ENCODE measurements at regions not wholly inside any gene's neighbourhood (a gene's known extent, or its start where the extent isn't known, plus 50 kb on each side); places are given as distances from the start of the nearest gene placed in this dataset.

DNA sequence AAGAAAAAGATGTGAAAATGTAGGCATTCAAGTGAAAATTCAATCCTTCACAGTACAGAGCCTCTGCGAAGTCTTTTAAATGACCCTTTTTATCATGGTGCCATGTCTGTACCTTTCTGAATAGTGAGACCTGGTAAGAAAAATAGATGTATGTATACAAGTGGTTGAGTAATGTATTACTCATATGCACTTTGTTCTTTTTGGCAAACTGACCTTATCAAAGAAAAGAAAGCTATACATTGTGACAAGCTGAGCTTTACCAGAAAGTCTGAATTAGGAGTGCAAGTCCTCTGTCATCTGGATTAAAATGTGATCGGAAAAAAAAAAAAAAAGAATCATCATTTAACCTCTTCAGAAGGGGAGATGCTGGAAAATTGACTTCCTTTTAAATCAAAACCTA lies 356.4 kb upstream of the CCNH start:
- DNase-seq (ENCODE audit: low spot score), result no peak
- in situ Hi-C loops (cut with MboI; ENCODE audit: low sequenced_read_pairs, unreplicated experiment), result no loop called here

DNA sequence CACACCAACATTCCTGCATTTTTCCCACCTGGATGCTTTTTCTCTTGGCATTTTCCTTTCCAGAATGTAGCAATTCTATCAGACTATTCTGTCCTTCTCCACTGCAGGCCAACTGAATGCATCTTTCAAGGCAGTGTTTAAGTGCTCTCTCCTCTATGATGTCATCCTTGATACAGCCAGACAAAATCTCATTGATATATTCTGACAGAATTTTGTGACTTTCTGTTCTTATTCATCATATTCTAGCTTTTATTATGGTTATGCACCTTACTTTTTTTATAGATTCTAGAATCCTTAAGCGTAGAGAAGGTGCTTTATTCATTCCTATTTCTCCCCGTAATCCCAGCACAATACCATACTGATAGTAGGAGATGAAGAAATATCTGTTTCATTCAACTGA lies 355.5 kb upstream of the CCNH start:
- in situ Hi-C loops (cut with MboI; ENCODE audit: low sequenced_read_pairs, unreplicated experiment), result no loop called here
- no peak for DNase-seq (ENCODE audit: low spot score)
- TF ChIP-seq, protein P1, sequence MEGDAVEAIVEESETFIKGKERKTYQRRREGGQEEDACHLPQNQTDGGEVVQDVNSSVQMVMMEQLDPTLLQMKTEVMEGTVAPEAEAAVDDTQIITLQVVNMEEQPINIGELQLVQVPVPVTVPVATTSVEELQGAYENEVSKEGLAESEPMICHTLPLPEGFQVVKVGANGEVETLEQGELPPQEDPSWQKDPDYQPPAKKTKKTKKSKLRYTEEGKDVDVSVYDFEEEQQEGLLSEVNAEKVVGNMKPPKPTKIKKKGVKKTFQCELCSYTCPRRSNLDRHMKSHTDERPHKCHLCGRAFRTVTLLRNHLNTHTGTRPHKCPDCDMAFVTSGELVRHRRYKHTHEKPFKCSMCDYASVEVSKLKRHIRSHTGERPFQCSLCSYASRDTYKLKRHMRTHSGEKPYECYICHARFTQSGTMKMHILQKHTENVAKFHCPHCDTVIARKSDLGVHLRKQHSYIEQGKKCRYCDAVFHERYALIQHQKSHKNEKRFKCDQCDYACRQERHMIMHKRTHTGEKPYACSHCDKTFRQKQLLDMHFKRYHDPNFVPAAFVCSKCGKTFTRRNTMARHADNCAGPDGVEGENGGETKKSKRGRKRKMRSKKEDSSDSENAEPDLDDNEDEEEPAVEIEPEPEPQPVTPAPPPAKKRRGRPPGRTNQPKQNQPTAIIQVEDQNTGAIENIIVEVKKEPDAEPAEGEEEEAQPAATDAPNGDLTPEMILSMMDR (IDR thresholded peaks at IDR 0.05; ENCODE audit: borderline replicate concordance, control extremely low read depth, extremely low read depth, insufficient read depth, missing control alignments), result no peak

More for the DNA sequence above, 356.4 kb upstream of the CCNH start:
- TF ChIP-seq, protein P1 (IDR thresholded peaks at IDR 0.05; ENCODE audit: borderline replicate concordance, control extremely low read depth, extremely low read depth, insufficient read depth, missing control alignments), result no peak

DNA sequence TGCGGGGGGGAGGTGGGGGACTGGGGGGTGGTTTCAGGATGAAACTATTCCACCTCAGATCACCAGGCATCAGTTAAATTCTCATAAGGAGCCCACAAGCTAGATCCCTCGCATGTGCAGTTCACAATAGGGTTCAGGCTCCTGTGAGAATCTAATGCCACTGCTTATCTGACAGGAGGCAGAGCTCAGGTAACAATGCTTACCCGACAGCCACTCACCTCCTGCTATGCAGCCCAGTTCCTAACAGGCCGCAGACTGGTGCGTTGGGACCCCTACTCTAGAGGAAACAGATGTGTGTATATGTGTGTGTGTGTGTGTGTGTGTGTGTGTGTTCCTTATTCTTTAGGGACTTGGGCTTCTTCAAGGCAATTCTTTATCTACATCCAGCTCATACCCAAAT lies 352.3 kb upstream of the CCNH start:
- DNase-seq (ENCODE audit: low spot score), result no peak
- TF ChIP-seq, protein P1 (IDR thresholded peaks at IDR 0.05; ENCODE audit: borderline replicate concordance, control extremely low read depth, extremely low read depth, insufficient read depth, missing control alignments), result no peak
- in situ Hi-C loops (cut with MboI; ENCODE audit: low sequenced_read_pairs, unreplicated experiment), result no loop called here

DNA sequence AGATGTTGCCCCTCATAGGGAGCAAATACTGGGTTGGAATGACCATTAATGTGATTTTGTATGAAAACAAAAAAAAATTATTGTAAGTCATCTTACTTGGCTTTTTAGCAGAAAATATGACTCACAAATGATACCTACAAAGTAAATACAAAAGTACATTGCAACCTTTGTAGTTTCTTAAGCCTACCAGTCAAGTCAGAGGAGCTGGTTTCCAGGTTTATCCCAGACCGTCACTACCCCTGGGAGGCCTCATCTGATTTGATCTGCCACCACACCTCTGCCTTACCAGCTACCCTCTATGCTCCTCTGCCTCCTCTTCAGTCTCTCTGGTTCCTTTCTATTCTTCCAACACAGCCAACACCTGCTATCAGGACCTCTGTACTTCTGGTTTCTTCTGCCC lies 349.9 kb upstream of the CCNH start:
- TF ChIP-seq, protein P1 (IDR thresholded peaks at IDR 0.05; ENCODE audit: borderline replicate concordance, control extremely low read depth, extremely low read depth, insufficient read depth, missing control alignments), result no peak
- DNase-seq (ENCODE audit: low spot score), result no peak
- in situ Hi-C loops (cut with MboI; ENCODE audit: low sequenced_read_pairs, unreplicated experiment), result no loop called here

DNA sequence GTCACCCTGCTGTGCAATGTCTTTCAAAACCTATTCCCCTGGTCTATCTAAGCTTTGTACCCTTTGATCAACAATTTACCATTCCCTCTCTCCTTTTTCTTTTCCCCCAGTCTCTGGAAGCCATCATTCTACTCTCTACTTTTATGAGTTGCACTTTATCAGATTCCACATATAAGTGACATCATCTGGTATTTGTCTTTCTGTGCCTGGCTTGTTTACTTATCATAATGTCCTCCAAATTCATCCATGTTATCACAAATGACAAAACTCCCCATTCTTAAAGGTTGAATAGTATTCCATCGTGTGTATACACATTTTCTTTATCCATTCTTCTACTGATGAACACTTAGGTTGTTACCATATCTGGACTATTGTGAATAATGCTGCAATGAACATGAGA lies 344.2 kb upstream of the CCNH start:
- in situ Hi-C loops (cut with MboI; ENCODE audit: low sequenced_read_pairs, unreplicated experiment), result no loop called here
- DNase-seq (ENCODE audit: low spot score), result no peak
- TF ChIP-seq, protein P1 (IDR thresholded peaks at IDR 0.05; ENCODE audit: borderline replicate concordance, control extremely low read depth, extremely low read depth, insufficient read depth, missing control alignments), result no peak

DNA sequence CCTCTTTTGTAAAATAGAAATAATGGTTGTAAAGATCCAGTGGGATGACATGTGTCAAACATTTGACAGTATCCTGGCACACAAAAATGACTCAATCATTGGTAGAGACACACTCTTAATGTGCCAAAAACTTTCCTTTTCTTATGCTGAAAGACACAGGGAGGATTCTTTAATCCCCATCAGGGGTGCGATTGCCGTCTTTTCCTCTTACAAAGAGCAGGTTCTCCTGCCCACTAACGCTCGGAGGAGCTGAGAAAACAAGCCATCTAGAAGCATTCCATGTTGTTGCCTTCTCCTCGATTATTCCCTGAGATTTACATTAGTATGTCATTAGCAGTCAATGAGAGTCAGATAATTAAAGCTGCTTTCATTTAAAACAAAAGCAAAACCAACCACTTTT lies 342.6 kb upstream of the CCNH start:
- DNase-seq (ENCODE audit: low spot score), result no peak
- in situ Hi-C loops (cut with MboI; ENCODE audit: low sequenced_read_pairs, unreplicated experiment), result no loop called here
- TF ChIP-seq, protein P1 (IDR thresholded peaks at IDR 0.05; ENCODE audit: borderline replicate concordance, control extremely low read depth, extremely low read depth, insufficient read depth, missing control alignments), result no peak

All from GM13976 (cell line).